ENCODE measurements at regions not wholly inside any gene's neighbourhood (a gene's known extent, or its start where the extent isn't known, plus 50 kb on each side); places are given as distances from the start of the nearest gene placed in this dataset.

- no peak for TF ChIP-seq EZH2phosphoT487 (IDR thresholded peaks at IDR 0.05; ENCODE audit: low read length)
- no peak for TF ChIP-seq CTCF (IDR thresholded peaks at IDR 0.05; ENCODE audit: low read length)
Measured at GRCh38 chr6:14500809-14501208, 383.2 kb downstream of the CD83 start.

Measured in MM.1S (cell line).